Vagina (tissue), 2 donors: ENCODE measurements at regions not wholly inside any gene's neighbourhood (a gene's known extent, or its start where the extent isn't known, plus 50 kb on each side); places are given as distances from the start of the nearest gene placed in this dataset.
"Not testable (repeated sequence)": the region's sequence is repeated elsewhere in the genome, so short reads cannot be mapped to it uniquely, and the experiment has no call there.

Source experiments
- DNase-seq, 2 donors: peaks; one replicate each; pipeline ENCODE4 v3.0.0-alpha.2; 2017; ENCODE audit errors: extremely low spot score in 2 of 2
- H3K27ac ChIP-seq: fragments of 200-600 bp; sonication (generic); one replicate; pipeline ENCODE4 v1.5.1; 2019
- H3K27me3 ChIP-seq: fragments of 200-600 bp; sonication (generic); one replicate; pipeline ENCODE4 v1.5.1; 2019
- H3K36me3 ChIP-seq, 2 donors: fragments of 200-600 bp; sonication (generic); one replicate each; pipeline ENCODE4 v1.5.1; 2017 to 2019
- H3K4me1 ChIP-seq: fragments of 200-600 bp; sonication (generic); one replicate; pipeline ENCODE4 v1.5.1; 2019
- H3K4me3 ChIP-seq, 2 donors: fragments of 200-600 bp; sonication (generic); 1 replicate in 1 of 2; 2 replicates in 1 of 2; pipeline ENCODE4 v1.5.1; 2016 to 2019
- H3K9me3 ChIP-seq: fragments of 200-600 bp; sonication (generic); one replicate; pipeline ENCODE4 v1.5.1; 2019
- CTCF ChIP-seq, 3 experiments: fragments of 450-650 bp in 2 of 3; fragments of 200-600 bp in 1 of 3; sonication (generic) in 1 of 3; IDR thresholded peaks; one replicate each; pipeline ENCODE4 v1.5.1; 2017 to 2019; ENCODE audit warnings: antibody characterized with exemption in 3 of 3, mild to moderate bottlenecking in 2 of 3, moderate library complexity in 2 of 3
- POLR2A ChIP-seq, 2 donors: fragments of 450-650 bp; IDR thresholded peaks; one replicate each; pipeline ENCODE4 v1.6.1; 2017; ENCODE audit warnings: antibody characterized with exemption in 2 of 2, mild to moderate bottlenecking in 2 of 2, moderate library complexity in 2 of 2
- POLR2AphosphoS5 ChIP-seq, 2 donors: sonication (generic); formaldehyde crosslinking; IDR thresholded peaks; one replicate each; pipeline ENCODE4 v1.9.0; 2017; ENCODE audit warnings: antibody characterized with exemption in 2 of 2, mild to moderate bottlenecking in 2 of 2, low read depth in 1 of 2; ENCODE audit not compliant: insufficient read depth in 1 of 2
- intact Hi-C: fragments of 100-400 bp; cut with DNase I; formaldehyde crosslinking; loops from one replicate; pipeline ENCODE4 v1.15.1; 2023

- TF ChIP-seq POLR2A (IDR thresholded peaks at IDR 0.05), result no peak
- TF ChIP-seq CTCF (IDR thresholded peaks at IDR 0.05), result no peak
- no peak for TF ChIP-seq POLR2AphosphoS5 (IDR thresholded peaks at IDR 0.05; ENCODE audit: insufficient read depth in 1 of 2, low read depth in 1 of 2)
- intact Hi-C loops, result no loop called here
These were observed 352.1 kb upstream of the IZUMO3 start for GRCh38 chr9:24897826-24898225.

GRCh38 chr9:24881361-24881760 lies 335.7 kb upstream of the IZUMO3 start:
- no peak for DNase-seq
- Histone ChIP-seq H3K4me3 (no peak overlapping the region), H3K27me3 (no peaks in the 10 kb centered on the region), H3K4me1 (no peaks in the 10 kb centered on the region), H3K36me3 (no peaks in the 10 kb centered on the region), H3K27ac (no peak overlapping the region), H3K9me3 (no peaks in the 10 kb centered on the region)
- intact Hi-C loops, result no loop called here
- no peak for TF ChIP-seq CTCF (IDR thresholded peaks at IDR 0.05)
- TF ChIP-seq POLR2A (IDR thresholded peaks at IDR 0.05), result no peak
- TF ChIP-seq POLR2AphosphoS5 (IDR thresholded peaks at IDR 0.05; ENCODE audit: insufficient read depth in 1 of 2, low read depth in 1 of 2), result no peak

More at GRCh38 chr9:24897826-24898225, 352.1 kb upstream of the IZUMO3 start:
- Histone ChIP-seq H3K4me3 (no peak overlapping the region), H3K9me3 (no peaks in the 10 kb centered on the region), H3K27ac (no peak overlapping the region), H3K27me3 (no peaks in the 10 kb centered on the region), H3K36me3 (no peaks in the 10 kb centered on the region), H3K4me1 (no peaks in the 10 kb centered on the region)
- no peak for DNase-seq

- Histone ChIP-seq H3K4me1 (no peaks in the 10 kb centered on the region), H3K4me3 (no peak overlapping the region), H3K36me3 (no peaks in the 10 kb centered on the region), H3K27ac (no peak overlapping the region), H3K9me3 (no peaks in the 10 kb centered on the region), H3K27me3 (no peaks in the 10 kb centered on the region)
- DNase-seq, result no peak
- no peak for TF ChIP-seq POLR2AphosphoS5 (IDR thresholded peaks at IDR 0.05; ENCODE audit: insufficient read depth in 1 of 2, low read depth in 1 of 2)
- no peak for TF ChIP-seq CTCF (IDR thresholded peaks at IDR 0.05)
- intact Hi-C loops, result no loop called here
These were observed 333.9 kb upstream of the IZUMO3 start for GRCh38 chr9:24879591-24879990.

- DNase-seq, H3K9me3 ChIP-seq, H3K36me3 ChIP-seq, H3K4me1 ChIP-seq, H3K27me3 ChIP-seq, H3K27ac ChIP-seq, intact Hi-C loops, H3K4me3 ChIP-seq: not testable (repeated sequence)
These were observed 310.9 kb upstream of the IZUMO3 start for GRCh38 chr9:24856601-24857000.

- intact Hi-C loops, result no loop called here
These were observed 300.7 kb upstream of the IZUMO3 start for GRCh38 chr9:24846248-24846912.

More at GRCh38 chr9:24846248-24846912, 300.7 kb upstream of the IZUMO3 start:
- Histone ChIP-seq H3K9me3 (no peaks in the 10 kb centered on the region), H3K4me3 (no peak overlapping the region), H3K27me3 (no peaks in the 10 kb centered on the region), H3K36me3 (no peaks in the 10 kb centered on the region), H3K27ac (no peak overlapping the region), H3K4me1 (no peaks in the 10 kb centered on the region)
- DNase-seq, result no peak
- TF ChIP-seq CTCF (IDR thresholded peaks at IDR 0.05), result no peak
- no peak for TF ChIP-seq POLR2AphosphoS5 (IDR thresholded peaks at IDR 0.05; ENCODE audit: insufficient read depth in 1 of 2, low read depth in 1 of 2)
- no peak for TF ChIP-seq POLR2A (IDR thresholded peaks at IDR 0.05)
